ENCODE measurements at regions not wholly inside any gene's neighbourhood (a gene's known extent, or its start where the extent isn't known, plus 50 kb on each side); places are given as distances from the start of the nearest gene placed in this dataset.
"Not testable (repeated sequence)": the region's sequence is repeated elsewhere in the genome, so short reads cannot be mapped to it uniquely, and the experiment has no call there.

DNA sequence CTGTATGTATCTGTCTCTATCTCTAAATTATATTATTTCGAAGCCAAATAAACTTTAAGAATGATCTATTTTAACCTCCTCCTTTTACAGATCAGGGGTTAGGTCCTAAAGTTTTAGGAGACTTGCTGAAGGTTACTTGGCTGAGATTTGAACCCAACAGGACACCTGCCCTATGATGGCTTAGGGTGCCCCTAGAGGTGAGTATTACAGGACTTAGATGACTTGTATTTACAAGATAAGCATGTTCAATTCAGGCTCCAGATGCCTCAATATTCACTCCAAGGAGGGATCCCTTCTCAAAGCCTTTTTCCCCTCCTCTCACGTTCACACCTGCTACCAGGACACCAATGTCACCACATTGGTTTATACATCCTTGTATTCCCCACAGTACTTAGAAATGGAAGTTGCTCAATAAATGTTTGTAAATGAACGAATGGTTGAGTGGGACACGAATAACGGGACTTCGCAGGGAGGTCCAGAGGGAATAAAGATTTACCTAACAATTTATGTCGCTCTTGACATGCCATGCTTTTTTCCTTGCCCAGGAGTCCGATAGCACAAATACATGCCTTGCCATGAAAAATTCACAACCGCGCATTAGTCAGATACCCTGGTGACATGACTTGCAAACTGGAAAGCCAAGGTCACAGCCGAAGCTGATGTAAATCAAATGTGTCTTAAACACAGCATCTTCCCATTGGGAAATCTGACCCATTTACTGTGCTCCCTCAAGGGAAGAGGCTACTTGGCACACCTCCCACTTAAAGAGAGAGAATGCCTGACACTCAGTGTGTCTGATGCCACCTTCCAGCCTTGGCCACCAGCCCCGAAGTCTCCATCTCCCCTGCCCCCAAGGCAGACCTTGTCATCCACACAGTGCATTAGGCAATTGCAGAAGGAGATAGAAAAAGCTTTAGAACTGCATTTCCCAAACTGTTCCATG is 872.2 kb upstream of the AUTS2 start:
- Histone ChIP-seq H3K27me3 (ENCODE audit: control insufficient read depth, insufficient read depth, low read length) (no peaks in the 10 kb centered on the region), H3K36me3 (ENCODE audit: control insufficient read depth, insufficient read depth, low read length) (no peaks in the 10 kb centered on the region), H3K4me3 (ENCODE audit: low read depth, low read length) (no peak overlapping the region)
- DNase-seq (ENCODE audit: low read depth) (no peak), FAIRE-seq (no peak)
- no peak for TF ChIP-seq CTCF (IDR thresholded peaks at IDR 0.05; ENCODE audit: insufficient read depth, low read length, severe bottlenecking)

DNA sequence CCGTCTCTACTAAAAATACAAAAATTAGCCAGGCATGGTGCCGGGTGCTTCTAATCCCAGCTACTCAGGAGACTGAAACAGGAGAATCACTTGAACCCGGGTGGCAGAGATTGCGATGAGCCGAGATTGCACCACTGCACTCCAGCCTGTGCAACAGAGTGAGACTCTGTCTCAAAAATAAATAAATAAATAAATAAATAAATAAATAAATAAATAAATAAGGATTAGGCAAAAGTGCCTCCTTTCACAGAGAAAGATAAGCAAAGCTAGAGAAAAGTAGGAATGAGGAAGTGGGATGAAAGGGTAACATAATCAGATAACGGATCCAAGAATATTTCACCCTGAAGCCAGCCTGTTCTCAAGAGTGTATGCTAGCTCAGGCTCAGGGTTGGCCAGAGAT is 869.6 kb upstream of the AUTS2 start:
- not testable (repeated sequence) for DNase-seq (ENCODE audit: low read depth); H3K27me3 ChIP-seq (ENCODE audit: control insufficient read depth, insufficient read depth, low read length); FAIRE-seq; H3K4me3 ChIP-seq (ENCODE audit: low read depth, low read length); H3K36me3 ChIP-seq (ENCODE audit: control insufficient read depth, insufficient read depth, low read length)

GRCh38 chr7:68729371-68729770 is 868.9 kb upstream of the AUTS2 start:
- Histone ChIP-seq H3K36me3 (ENCODE audit: control insufficient read depth, insufficient read depth, low read length) (no peaks in the 10 kb centered on the region), H3K27me3 (ENCODE audit: control insufficient read depth, insufficient read depth, low read length) (no peaks in the 10 kb centered on the region), H3K4me3 (ENCODE audit: low read depth, low read length) (no peak overlapping the region)
- DNase-seq (ENCODE audit: low read depth) (no peak), FAIRE-seq (no peak)
- no peak for TF ChIP-seq CTCF (IDR thresholded peaks at IDR 0.05; ENCODE audit: insufficient read depth, low read length, severe bottlenecking)

GRCh38 chr7:68730194-68730593 is 868.1 kb upstream of the AUTS2 start:
- no peaks in the 10 kb centered on the region for H3K27me3 ChIP-seq (ENCODE audit: control insufficient read depth, insufficient read depth, low read length)
- no peak for FAIRE-seq
- TF ChIP-seq CTCF (IDR thresholded peaks at IDR 0.05; ENCODE audit: insufficient read depth, low read length, severe bottlenecking): no peak
- no peaks in the 10 kb centered on the region for H3K36me3 ChIP-seq (ENCODE audit: control insufficient read depth, insufficient read depth, low read length)
- no peak for DNase-seq (ENCODE audit: low read depth)
- no peak overlapping the region for H3K4me3 ChIP-seq (ENCODE audit: low read depth, low read length)

- Histone ChIP-seq H3K36me3 (ENCODE audit: control insufficient read depth, insufficient read depth, low read length) (no peaks in the 10 kb centered on the region), H3K4me3 (ENCODE audit: low read depth, low read length) (no peak overlapping the region), H3K27me3 (ENCODE audit: control insufficient read depth, insufficient read depth, low read length) (no peaks in the 10 kb centered on the region)
- TF ChIP-seq CTCF (IDR thresholded peaks at IDR 0.05; ENCODE audit: insufficient read depth, low read length, severe bottlenecking): no peak
- DNase-seq (ENCODE audit: low read depth): no peak
- no peak for FAIRE-seq
Measured at GRCh38 chr7:68730964-68731363, 867.3 kb upstream of the AUTS2 start.

GRCh38 chr7:68733219-68734153 is 864.8 kb upstream of the AUTS2 start:
- no peak for TF ChIP-seq CTCF (IDR thresholded peaks at IDR 0.05; ENCODE audit: insufficient read depth, low read length, severe bottlenecking)
- Histone ChIP-seq H3K4me3 (ENCODE audit: low read depth, low read length) (no peak overlapping the region), H3K27me3 (ENCODE audit: control insufficient read depth, insufficient read depth, low read length) (no peaks in the 10 kb centered on the region), H3K36me3 (ENCODE audit: control insufficient read depth, insufficient read depth, low read length) (no peaks in the 10 kb centered on the region)
- DNase-seq (ENCODE audit: low read depth) (no peak), FAIRE-seq (no peak)
